H9 (cell line): ENCODE measurements at regions not wholly inside any gene's neighbourhood (a gene's known extent, or its start where the extent isn't known, plus 50 kb on each side); places are given as distances from the start of the nearest gene placed in this dataset.

Source experiments
- DNase-seq: peaks from one replicate; pipeline ENCODE4 v3.0.0-alpha.2; 2017
- H2AFZ ChIP-seq: one replicate; pipeline ENCODE4 v1.6.1; 2013; ENCODE audit warnings: mild to moderate bottlenecking, low read length, control low read depth, moderate library complexity
- H2AK5ac ChIP-seq: 2 replicates; pipeline ENCODE4 v1.6.1; 2013; ENCODE audit warnings: low read length, control low read depth, mixed read lengths; ENCODE audit not compliant: insufficient read length
- H2BK120ac ChIP-seq: one replicate; pipeline ENCODE4 v1.6.1; 2013; ENCODE audit warnings: low read depth, mild to moderate bottlenecking, low read length, control low read depth, inconsistent platforms; ENCODE audit not compliant: poor library complexity, severe bottlenecking
- H2BK12ac ChIP-seq: 2 replicates; pipeline ENCODE4 v1.6.1; 2013; ENCODE audit warnings: low read length, control low read depth, mixed read lengths, low read depth; ENCODE audit not compliant: insufficient read length
- H2BK15ac ChIP-seq: 2 replicates; pipeline ENCODE4 v1.6.1; 2013; ENCODE audit warnings: low read depth, low read length, control low read depth
- H2BK20ac ChIP-seq: one replicate; pipeline ENCODE4 v1.6.1; 2013; ENCODE audit warnings: low read depth, mild to moderate bottlenecking, low read length, control low read depth, inconsistent platforms; ENCODE audit not compliant: poor library complexity, severe bottlenecking
- H2BK5ac ChIP-seq: 2 replicates; pipeline ENCODE4 v1.6.1; 2013; ENCODE audit warnings: low read length, control low read depth, mixed read lengths; ENCODE audit not compliant: insufficient read length
- H3K14ac ChIP-seq: 2 replicates; pipeline ENCODE4 v1.6.1; 2013; ENCODE audit warnings: low read length, control low read depth; ENCODE audit not compliant: insufficient read depth
- H3K18ac ChIP-seq: 2 replicates; pipeline ENCODE4 v1.6.1; 2013; ENCODE audit warnings: low read depth, mild to moderate bottlenecking, mixed read lengths, low read length, control low read depth; ENCODE audit not compliant: insufficient read length
- H3K23ac ChIP-seq: 2 replicates; pipeline ENCODE4 v1.6.1; 2013; ENCODE audit warnings: low read length, control low read depth, mixed read lengths, low read depth; ENCODE audit not compliant: insufficient read length
- H3K23me2 ChIP-seq: 2 replicates; pipeline ENCODE4 v1.6.1; 2013; ENCODE audit warnings: low read depth, mild to moderate bottlenecking, mixed read lengths, low read length, control low read depth; ENCODE audit not compliant: insufficient read length, poor library complexity, severe bottlenecking
- H3K27ac ChIP-seq: 2 replicates; pipeline ENCODE4 v1.5.1; 2013; ENCODE audit warnings: low read length, control low read depth, mixed read lengths, low read depth; ENCODE audit not compliant: insufficient read length
- H3K27me3 ChIP-seq: 2 replicates; pipeline ENCODE4 v1.6.1; 2013; ENCODE audit warnings: low read length, control low read depth, inconsistent platforms; ENCODE audit not compliant: insufficient read depth
- H3K4ac ChIP-seq: 2 replicates; pipeline ENCODE4 v1.6.1; 2013; ENCODE audit warnings: low read depth, mild to moderate bottlenecking, control low read depth, inconsistent platforms, low read length, moderate library complexity
- H3K4me1 ChIP-seq: 2 replicates; pipeline ENCODE4 v1.6.1; 2013; ENCODE audit warnings: low read length, control low read depth, inconsistent platforms; ENCODE audit not compliant: insufficient read depth
- H3K4me2 ChIP-seq: 2 replicates; pipeline ENCODE4 v1.6.1; 2013; ENCODE audit warnings: low read length, control low read depth, mixed read lengths; ENCODE audit not compliant: insufficient read length, insufficient read depth
- H3K56ac ChIP-seq: 2 replicates; pipeline ENCODE4 v1.6.1; 2013; ENCODE audit warnings: low read depth, mild to moderate bottlenecking, mixed read lengths, low read length, control low read depth; ENCODE audit not compliant: insufficient read length
- H3K79me1 ChIP-seq: 2 replicates; pipeline ENCODE4 v1.6.1; 2013; ENCODE audit warnings: low read depth, mild to moderate bottlenecking, moderate library complexity, low read length, control low read depth, inconsistent platforms; ENCODE audit not compliant: insufficient read depth, poor library complexity, severe bottlenecking
- H3K79me2 ChIP-seq: 2 replicates; pipeline ENCODE4 v1.6.1; 2013; ENCODE audit warnings: low read length, control low read depth, inconsistent platforms; ENCODE audit not compliant: insufficient read depth
- H3K9ac ChIP-seq: 2 replicates; pipeline ENCODE4 v1.6.1; 2013; ENCODE audit warnings: low read length, control low read depth, mixed read lengths; ENCODE audit not compliant: insufficient read length; ENCODE audit errors: extremely low read depth
- H3K9me3 ChIP-seq: one replicate; pipeline ENCODE4 v1.6.1; 2013; ENCODE audit warnings: low read depth, low read length, inconsistent platforms; ENCODE audit not compliant: control insufficient read depth
- H3T11ph ChIP-seq: one replicate; pipeline ENCODE4 v1.6.1; 2013; ENCODE audit warnings: mild to moderate bottlenecking, low read length, control low read depth, inconsistent platforms
- H4K20me1 ChIP-seq: one replicate; pipeline ENCODE4 v1.6.1; 2013; ENCODE audit not compliant: control insufficient read depth, insufficient read length, insufficient read depth
- H4K5ac ChIP-seq: 2 replicates; pipeline ENCODE4 v1.6.1; 2013; ENCODE audit warnings: low read depth, mild to moderate bottlenecking, mixed read lengths, low read length, control low read depth; ENCODE audit not compliant: insufficient read length
- H4K8ac ChIP-seq: replicated peaks from 2 replicates; pipeline ENCODE4 v1.6.1; 2013; ENCODE audit warnings: low read length, control low read depth, mixed read lengths, low read depth; ENCODE audit not compliant: insufficient read length
- H4K91ac ChIP-seq: 2 replicates; pipeline ENCODE4 v1.6.1; 2013; ENCODE audit warnings: low read depth, mild to moderate bottlenecking, moderate library complexity, mixed read lengths, low read length, control low read depth; ENCODE audit not compliant: insufficient read length
- H3K27ac Mint-ChIP-seq, 3 experiments: 2 replicates in 2 of 3; 3 replicates in 1 of 3; pipeline ENCODE4 v1.8.0; 2020 to 2021; ENCODE audit warnings: mixed read lengths in 3 of 3, mild to moderate bottlenecking in 1 of 3, moderate library complexity in 1 of 3
- H3K27me3 Mint-ChIP-seq: 2 replicates; pipeline ENCODE4 v1.8.0; 2021; ENCODE audit warnings: low read depth, mild to moderate bottlenecking, moderate library complexity, mixed read lengths
- H3K36me3 Mint-ChIP-seq, 3 experiments: 2 replicates in 2 of 3; 3 replicates in 1 of 3; pipeline ENCODE4 v1.8.0; 2020 to 2021; ENCODE audit warnings: low read depth in 3 of 3, mixed read lengths in 3 of 3; ENCODE audit not compliant: insufficient read depth in 1 of 3
- H3K4me1 Mint-ChIP-seq, 2 experiments: 2 replicates each; pipeline ENCODE4 v1.8.0; 2020; ENCODE audit warnings: mixed read lengths in 2 of 2
- H3K4me3 Mint-ChIP-seq, 2 experiments: 2 replicates in 1 of 2; 3 replicates in 1 of 2; pipeline ENCODE4 v1.8.0; 2020 to 2021; ENCODE audit warnings: mild to moderate bottlenecking in 2 of 2, mixed read lengths in 2 of 2, moderate library complexity in 1 of 2
- H3K9me3 Mint-ChIP-seq, 2 experiments: 2 replicates in 1 of 2; 3 replicates in 1 of 2; pipeline ENCODE4 v1.8.0; 2020; ENCODE audit warnings: mild to moderate bottlenecking in 2 of 2, mixed read lengths in 2 of 2, moderate library complexity in 1 of 2
- CTCF ChIP-seq: fragments of 200-600 bp; sonication (generic); conservative IDR thresholded peaks from 3 replicates; pipeline ENCODE4 v1.8.0; 2021; ENCODE audit warnings: antibody characterized with exemption, mild to moderate bottlenecking
- WGBS: extraction: QIAGEN DNeasy Blood & Tissue Kit; methylation state at CpG from one replicate; pipeline ENCODE4 v1.1.7; 2013; ENCODE audit warnings: missing lambda C conversion rate, low lambda C conversion rate, mixed read lengths; ENCODE audit not compliant: insufficient read length; ENCODE audit errors: extremely low coverage; 5-methylcytosine and 5-hydroxymethylcytosine counted together

GRCh38 chr6:74177506-74177905, 481.5 kb downstream of the CD109 start:
- H3K18ac ChIP-seq, result no peak overlapping the region
- H3K79me2 ChIP-seq, result no peaks in the 10 kb centered on the region
- no peak for TF ChIP-seq CTCF
- H3K9me3 ChIP-seq, result no peaks in the 10 kb centered on the region
- no CpG with 5 or more reads among the region's 4 CpGs for WGBS
- H4K91ac ChIP-seq, result no peak overlapping the region
- no peaks in the 10 kb centered on the region for H3K27me3 Mint-ChIP-seq
- no peak overlapping the region for H3K27ac ChIP-seq
- no peaks in the 10 kb centered on the region for H3K23me2 ChIP-seq
- H3K4me2 ChIP-seq, result no peak overlapping the region
- no peaks in the 10 kb centered on the region for H3K4me1 Mint-ChIP-seq
- H2AK5ac ChIP-seq, result no peak overlapping the region
- no peaks in the 10 kb centered on the region for H3K27me3 ChIP-seq
- no peak overlapping the region for H4K5ac ChIP-seq
- H3K23ac ChIP-seq, result no peak overlapping the region
- no peaks in the 10 kb centered on the region for H3K79me1 ChIP-seq
- no peak overlapping the region for H2BK12ac ChIP-seq
- no peak overlapping the region for H3K56ac ChIP-seq
- H3K4me1 ChIP-seq, result no peaks in the 10 kb centered on the region
- H2AFZ ChIP-seq, result no peak overlapping the region
- no peaks in the 10 kb centered on the region for H3K36me3 Mint-ChIP-seq
- no peaks in the 10 kb centered on the region for H4K20me1 ChIP-seq
- H3K9ac ChIP-seq, result no peak overlapping the region
- H2BK120ac ChIP-seq, result no peak overlapping the region
- H4K8ac ChIP-seq, result no peak overlapping the region
- no peak overlapping the region for H3K4me3 Mint-ChIP-seq
- no peak overlapping the region for H2BK20ac ChIP-seq
- H3K27ac Mint-ChIP-seq, result no peak overlapping the region
- no peak overlapping the region for H3T11ph ChIP-seq
- no peak overlapping the region for H2BK15ac ChIP-seq
- H3K14ac ChIP-seq, result no peak overlapping the region
- H3K9me3 Mint-ChIP-seq, result no peaks in the 10 kb centered on the region
- no peak for DNase-seq
- H2BK5ac ChIP-seq, result no peak overlapping the region
- H3K4ac ChIP-seq, result no peak overlapping the region
